ENCODE measurements at regions not wholly inside any gene's neighbourhood (a gene's known extent, or its start where the extent isn't known, plus 50 kb on each side); places are given as distances from the start of the nearest gene placed in this dataset.

DNA sequence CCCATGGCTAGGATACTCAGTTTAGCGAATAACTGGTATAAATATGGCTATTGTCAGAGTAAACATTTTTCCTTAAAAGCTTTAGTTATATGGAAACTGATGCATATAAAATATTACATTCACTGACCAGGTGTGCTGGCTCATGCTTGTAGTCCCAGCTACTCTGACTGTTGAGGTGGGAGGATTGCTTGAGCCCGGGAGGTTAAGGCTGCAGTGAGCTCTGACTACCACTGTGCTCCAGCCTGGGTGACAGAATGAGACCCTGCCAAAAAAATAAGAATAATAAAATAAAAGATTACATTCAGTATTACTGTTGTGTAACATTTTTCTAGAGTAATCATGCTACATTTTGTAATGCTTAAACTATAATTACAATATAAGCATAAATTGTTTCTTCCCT, 350.4 kb upstream of the FSIP2 start:
- TF ChIP-seq JUNB (IDR thresholded peaks at IDR 0.05) (no peak), POLR2A (IDR thresholded peaks at IDR 0.05; ENCODE audit: low read length) (no peak), EP300 (IDR thresholded peaks at IDR 0.05) (no peak), CEBPB (IDR thresholded peaks at IDR 0.05) (no peak)
- TF ChIP-seq, protein P1, sequence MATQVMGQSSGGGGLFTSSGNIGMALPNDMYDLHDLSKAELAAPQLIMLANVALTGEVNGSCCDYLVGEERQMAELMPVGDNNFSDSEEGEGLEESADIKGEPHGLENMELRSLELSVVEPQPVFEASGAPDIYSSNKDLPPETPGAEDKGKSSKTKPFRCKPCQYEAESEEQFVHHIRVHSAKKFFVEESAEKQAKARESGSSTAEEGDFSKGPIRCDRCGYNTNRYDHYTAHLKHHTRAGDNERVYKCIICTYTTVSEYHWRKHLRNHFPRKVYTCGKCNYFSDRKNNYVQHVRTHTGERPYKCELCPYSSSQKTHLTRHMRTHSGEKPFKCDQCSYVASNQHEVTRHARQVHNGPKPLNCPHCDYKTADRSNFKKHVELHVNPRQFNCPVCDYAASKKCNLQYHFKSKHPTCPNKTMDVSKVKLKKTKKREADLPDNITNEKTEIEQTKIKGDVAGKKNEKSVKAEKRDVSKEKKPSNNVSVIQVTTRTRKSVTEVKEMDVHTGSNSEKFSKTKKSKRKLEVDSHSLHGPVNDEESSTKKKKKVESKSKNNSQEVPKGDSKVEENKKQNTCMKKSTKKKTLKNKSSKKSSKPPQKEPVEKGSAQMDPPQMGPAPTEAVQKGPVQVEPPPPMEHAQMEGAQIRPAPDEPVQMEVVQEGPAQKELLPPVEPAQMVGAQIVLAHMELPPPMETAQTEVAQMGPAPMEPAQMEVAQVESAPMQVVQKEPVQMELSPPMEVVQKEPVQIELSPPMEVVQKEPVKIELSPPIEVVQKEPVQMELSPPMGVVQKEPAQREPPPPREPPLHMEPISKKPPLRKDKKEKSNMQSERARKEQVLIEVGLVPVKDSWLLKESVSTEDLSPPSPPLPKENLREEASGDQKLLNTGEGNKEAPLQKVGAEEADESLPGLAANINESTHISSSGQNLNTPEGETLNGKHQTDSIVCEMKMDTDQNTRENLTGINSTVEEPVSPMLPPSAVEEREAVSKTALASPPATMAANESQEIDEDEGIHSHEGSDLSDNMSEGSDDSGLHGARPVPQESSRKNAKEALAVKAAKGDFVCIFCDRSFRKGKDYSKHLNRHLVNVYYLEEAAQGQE (IDR thresholded peaks at IDR 0.05), result no peak
- TF ChIP-seq, protein P2, sequence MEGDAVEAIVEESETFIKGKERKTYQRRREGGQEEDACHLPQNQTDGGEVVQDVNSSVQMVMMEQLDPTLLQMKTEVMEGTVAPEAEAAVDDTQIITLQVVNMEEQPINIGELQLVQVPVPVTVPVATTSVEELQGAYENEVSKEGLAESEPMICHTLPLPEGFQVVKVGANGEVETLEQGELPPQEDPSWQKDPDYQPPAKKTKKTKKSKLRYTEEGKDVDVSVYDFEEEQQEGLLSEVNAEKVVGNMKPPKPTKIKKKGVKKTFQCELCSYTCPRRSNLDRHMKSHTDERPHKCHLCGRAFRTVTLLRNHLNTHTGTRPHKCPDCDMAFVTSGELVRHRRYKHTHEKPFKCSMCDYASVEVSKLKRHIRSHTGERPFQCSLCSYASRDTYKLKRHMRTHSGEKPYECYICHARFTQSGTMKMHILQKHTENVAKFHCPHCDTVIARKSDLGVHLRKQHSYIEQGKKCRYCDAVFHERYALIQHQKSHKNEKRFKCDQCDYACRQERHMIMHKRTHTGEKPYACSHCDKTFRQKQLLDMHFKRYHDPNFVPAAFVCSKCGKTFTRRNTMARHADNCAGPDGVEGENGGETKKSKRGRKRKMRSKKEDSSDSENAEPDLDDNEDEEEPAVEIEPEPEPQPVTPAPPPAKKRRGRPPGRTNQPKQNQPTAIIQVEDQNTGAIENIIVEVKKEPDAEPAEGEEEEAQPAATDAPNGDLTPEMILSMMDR (IDR thresholded peaks at IDR 0.05), result no peak

Data from A549 (cell line).